H1 (cell line): ENCODE measurements at regions not wholly inside any gene's neighbourhood (a gene's known extent, or its start where the extent isn't known, plus 50 kb on each side); places are given as distances from the start of the nearest gene placed in this dataset.

Source experiments
- CTCF ChIA-PET: fragments of 300-600 bp; sonication (Branson Sonifier 250); formaldehyde crosslinking; loops from one replicate; lab custom pipeline; 2021; ENCODE audit not compliant: partially characterized antibody; lab: Charles Lee
- POLR2A ChIA-PET: fragments of 300-600 bp; sonication (Branson Sonifier 250); formaldehyde crosslinking; loops from one replicate; lab custom pipeline; 2021; ENCODE audit warnings: inconsistent platforms; ENCODE audit not compliant: partially characterized antibody; lab: Charles Lee
- DNase-seq, 2 experiments: peaks; one replicate each; pipeline versions ENCODE4 v3.0.0 to v3.0.0-alpha.2; 2010 to 2022; ENCODE audit warnings: low spot score in 2 of 2, low read depth in 1 of 2, mixed read lengths in 1 of 2
- FAIRE-seq: peaks from 2 replicates; lab custom pipeline; 2011; peaks lifted over from hg19 to GRCh38; lab: Jason Lieb, UNC
- H2AFZ ChIP-seq: 2 replicates; pipeline ENCODE4 v1.8.1; 2012; ENCODE audit warnings: low read length, inconsistent platforms
- H2AK5ac ChIP-seq: 2 replicates; pipeline ENCODE4 v1.6.1; 2013; ENCODE audit warnings: low read depth, low read length
- H2BK120ac ChIP-seq: replicated peaks from 2 replicates; pipeline ENCODE3; 2013; ENCODE audit warnings: low read depth, low read length, inconsistent platforms
- H2BK12ac ChIP-seq: 2 replicates; pipeline ENCODE4 v1.6.1; 2013; ENCODE audit warnings: low read depth, low read length
- H2BK15ac ChIP-seq: 2 replicates; pipeline ENCODE4 v1.6.1; 2013; ENCODE audit warnings: low read length
- H2BK20ac ChIP-seq: 2 replicates; pipeline ENCODE4 v1.6.1; 2013; ENCODE audit warnings: low read length
- H2BK5ac ChIP-seq: 2 replicates; pipeline ENCODE4 v1.6.1; 2013; ENCODE audit warnings: low read depth, low read length
- H3K14ac ChIP-seq: 2 replicates; pipeline ENCODE4 v1.6.1; 2013; ENCODE audit warnings: inconsistent platforms; ENCODE audit not compliant: insufficient read length
- H3K18ac ChIP-seq: 2 replicates; pipeline ENCODE4 v1.6.1; 2013; ENCODE audit warnings: low read length; ENCODE audit errors: extremely low read depth
- H3K23ac ChIP-seq: 2 replicates; pipeline ENCODE4 v1.6.1; 2013; ENCODE audit warnings: inconsistent platforms; ENCODE audit not compliant: insufficient read length
- H3K23me2 ChIP-seq: 2 replicates; pipeline ENCODE4 v1.6.1; 2013; ENCODE audit warnings: low read depth, low read length
- H3K27ac ChIP-seq: 2 replicates; pipeline ENCODE4 v1.6.1; 2011; ENCODE audit warnings: low read depth, low read length, inconsistent platforms
- H3K27me3 ChIP-seq, 4 experiments: replicated peaks in 1 of 4; 1 replicate in 1 of 4; 2 replicates in 3 of 4; pipeline versions ENCODE4 v1.6.1 to v1.8.1; 2011 to 2013; ENCODE audit warnings: low read length in 3 of 4, mild to moderate bottlenecking in 3 of 4, inconsistent platforms in 2 of 4, mixed read lengths in 2 of 4, moderate library complexity in 1 of 4; ENCODE audit not compliant: control insufficient read depth in 3 of 4, insufficient read depth in 3 of 4; ENCODE audit errors: extremely low read depth in 1 of 4
- H3K36me3 ChIP-seq, 4 experiments: 2 replicates each; pipeline versions ENCODE4 v1.6.1 to v1.8.1; 2011 to 2013; ENCODE audit warnings: mild to moderate bottlenecking in 4 of 4, low read length in 3 of 4, moderate library complexity in 2 of 4, control low read depth in 1 of 4, inconsistent platforms in 1 of 4; ENCODE audit not compliant: insufficient read depth in 4 of 4, control insufficient read depth in 2 of 4
- H3K4ac ChIP-seq: replicated peaks from 2 replicates; pipeline ENCODE3; 2013; ENCODE audit warnings: low read length, low read depth, mixed read lengths, inconsistent platforms; ENCODE audit not compliant: insufficient read length
- H3K4me1 ChIP-seq, 4 experiments: replicated peaks in 1 of 4; 1 replicate in 1 of 4; 2 replicates in 3 of 4; pipeline versions ENCODE4 v1.6.1 to v1.8.1; 2011 to 2013; ENCODE audit warnings: low read length in 3 of 4, inconsistent platforms in 2 of 4, mixed read lengths in 1 of 4; ENCODE audit not compliant: insufficient read depth in 4 of 4, control insufficient read depth in 3 of 4
- H3K4me2 ChIP-seq, 2 experiments: 2 replicates each; pipeline versions ENCODE4 v1.6.1 to v1.8.1; 2011 to 2013; ENCODE audit warnings: low read depth in 2 of 2, low read length in 2 of 2, control low read depth in 1 of 2, inconsistent platforms in 1 of 2, mild to moderate bottlenecking in 1 of 2; ENCODE audit not compliant: insufficient read depth in 1 of 2
- H3K4me3 ChIP-seq, 4 experiments: fragments of 200-600, 300-600 bp in 1 of 4; sonication (generic), shearing (Covaris generic), sonication (Bioruptor Twin) in 1 of 4; 2 replicates each; pipeline versions ENCODE4 v1.5.1 to v1.8.1; 2011 to 2016; ENCODE audit warnings: low read length in 4 of 4, low read depth in 3 of 4, control low read depth in 2 of 4, inconsistent platforms in 2 of 4, mild to moderate bottlenecking in 2 of 4, mixed read lengths in 1 of 4, moderate library complexity in 1 of 4; ENCODE audit not compliant: insufficient read depth in 2 of 4; ENCODE audit errors: extremely low read depth in 1 of 4
- H3K56ac ChIP-seq: replicated peaks from 2 replicates; pipeline ENCODE3; 2013; ENCODE audit warnings: low read depth, mild to moderate bottlenecking, mixed read lengths, low read length, inconsistent platforms; ENCODE audit not compliant: insufficient read length
- H3K79me1 ChIP-seq: 2 replicates; pipeline ENCODE4 v1.6.1; 2013; ENCODE audit warnings: low read depth, low read length, control low read depth
- H3K79me2 ChIP-seq, 2 experiments: 2 replicates each; pipeline versions ENCODE4 v1.6.1 to v1.8.1; 2012 to 2013; ENCODE audit warnings: low read length in 2 of 2, mild to moderate bottlenecking in 2 of 2, inconsistent platforms in 1 of 2; ENCODE audit not compliant: insufficient read depth in 2 of 2, control insufficient read depth in 1 of 2
- H3K9ac ChIP-seq, 4 experiments: replicated peaks in 1 of 4; 1 replicate in 1 of 4; 2 replicates in 3 of 4; pipeline versions ENCODE4 v1.6.1 to v1.8.1; 2011 to 2013; ENCODE audit warnings: low read depth in 3 of 4, low read length in 3 of 4, control low read depth in 2 of 4, mild to moderate bottlenecking in 2 of 4, moderate library complexity in 2 of 4, inconsistent platforms in 1 of 4; ENCODE audit errors: extremely low read depth in 1 of 4
- H3K9me3 ChIP-seq, 2 experiments: 2 replicates each; pipeline versions ENCODE4 v1.6.1 to v1.8.1; 2012 to 2013; ENCODE audit warnings: mild to moderate bottlenecking in 2 of 2, moderate library complexity in 2 of 2, control low read depth in 1 of 2, inconsistent platforms in 1 of 2, low read depth in 1 of 2, low read length in 1 of 2, mixed read lengths in 1 of 2; ENCODE audit not compliant: insufficient read depth in 2 of 2
- H4K20me1 ChIP-seq, 2 experiments: replicated peaks in 1 of 2; 2 replicates each; pipeline versions ENCODE3 to v1.8.1; 2011 to 2013; ENCODE audit warnings: inconsistent platforms in 2 of 2, low read length in 2 of 2, mild to moderate bottlenecking in 1 of 2; ENCODE audit not compliant: insufficient read depth in 2 of 2, control insufficient read depth in 1 of 2
- H4K5ac ChIP-seq: 2 replicates; pipeline ENCODE4 v1.6.1; 2013; ENCODE audit warnings: low read length, low read depth, mixed read lengths, inconsistent platforms; ENCODE audit not compliant: insufficient read length
- H4K8ac ChIP-seq: 2 replicates; pipeline ENCODE4 v1.8.0; 2013; ENCODE audit warnings: mild to moderate bottlenecking, moderate library complexity, low read length, inconsistent platforms; ENCODE audit not compliant: insufficient read depth; ENCODE audit errors: extremely low read depth
- H4K91ac ChIP-seq: replicated peaks from 2 replicates; pipeline ENCODE3; 2013; ENCODE audit warnings: low read length, mixed read lengths, inconsistent platforms; ENCODE audit not compliant: insufficient read length
- WGBS, 2 experiments: shearing (Covaris generic) in 1 of 2; methylation state at CpG; one replicate each; pipeline versions ENCODE4 v1.1.6 to v1.1.7; 2013 to 2015; ENCODE audit warnings: low lambda C conversion rate in 2 of 2, mixed read lengths in 2 of 2, inconsistent platforms in 1 of 2, low coverage in 1 of 2, missing lambda C conversion rate in 1 of 2; ENCODE audit not compliant: insufficient replicate concordance in 2 of 2, insufficient coverage in 1 of 2, insufficient read length in 1 of 2; ENCODE audit errors: extremely low coverage in 1 of 2, missing lambda C conversion rate in 1 of 2; 5-methylcytosine and 5-hydroxymethylcytosine counted together

DNA sequence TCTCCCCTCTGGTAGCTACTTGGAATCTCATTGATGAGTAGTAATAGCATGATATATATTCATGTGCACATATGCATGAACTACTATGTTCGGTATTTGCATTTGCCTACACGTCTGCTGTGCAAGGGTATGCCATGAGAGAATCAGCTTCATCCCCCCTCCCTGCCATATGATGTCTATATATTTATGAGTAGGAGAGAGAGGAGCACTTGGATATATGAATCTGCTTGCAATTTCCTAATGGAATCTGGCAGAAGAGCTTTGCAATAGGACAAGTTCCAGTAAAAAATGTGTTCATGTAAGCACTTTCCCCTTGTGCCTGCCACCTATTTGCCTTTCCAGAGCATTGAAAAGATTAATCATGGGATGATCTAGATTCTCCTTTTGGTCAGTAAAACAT is 76.2 kb upstream of the BACH2 start:
- Histone ChIP-seq H3K79me1 (no peaks in the 10 kb centered on the region), H3K9ac (no peak overlapping the region), H3K23me2 (no peaks in the 10 kb centered on the region), H3K4me3 (no peak overlapping the region), H3K14ac (no peak overlapping the region), H2AK5ac (no peak overlapping the region), H4K91ac (no peak overlapping the region), H3K4me2 (no peak overlapping the region), H3K27ac (no peak overlapping the region), H3K27me3 (no peaks in the 10 kb centered on the region), H3K4me1 (peaks cover 1 to 10% (median 4%) of the 10 kb centered on the region in 4 experiments; a peak in 6 of 7 replicates), H3K18ac (no peak overlapping the region), H3K56ac (no peak overlapping the region), H3K4ac (no peak overlapping the region), H3K23ac (no peak overlapping the region), H3K9me3 (no peaks in the 10 kb centered on the region), H2BK20ac (no peak overlapping the region), H2BK12ac (no peak overlapping the region), H3K79me2 (no peaks in the 10 kb centered on the region), H4K5ac (no peak overlapping the region), H2BK15ac (no peak overlapping the region), H3K36me3 (no peaks in the 10 kb centered on the region), H2BK120ac (no peak overlapping the region), H4K20me1 (no peaks in the 10 kb centered on the region), H2AFZ (no peak overlapping the region), H2BK5ac (no peak overlapping the region), H4K8ac (no peak overlapping the region)
- FAIRE-seq: no peak
- WGBS, 2 experiments: 89% methylated on average over 2 of the region's 2 CpGs; no CpG with 5 or more reads in 1 of the 2 experiments
- CTCF ChIA-PET: interaction anchor here (0.7 to 2.5 kb wide), 13 partner anchors 8 to 194 kb away, joined by 3 to 9 read pairs (median 3); no protein-coding TSS in a partner anchor
- DNase-seq: no peak
- POLR2A ChIA-PET: interaction anchor here (1.0 kb wide), 1 partner anchor 12 kb away, joined by 3 read pairs; no protein-coding TSS in a partner anchor
